MCF 10A (cell line): ENCODE measurements at regions not wholly inside any gene's neighbourhood (a gene's known extent, or its start where the extent isn't known, plus 50 kb on each side); places are given as distances from the start of the nearest gene placed in this dataset.

Source experiments
- BruUV-seq: library from RNA; stranded (reverse); fragments of 400-500 nt; replicated peaks from 2 replicates; lab custom pipeline; 2021; lab: Mats Ljungman, UMichigan
- CTCF ChIA-PET: fragments of 300-600 bp; sonication (Branson Sonifier 250); formaldehyde crosslinking; extraction: SDS; loops from one replicate; lab custom pipeline; 2021; ENCODE audit warnings: antibody characterized with exemption, inconsistent platforms; lab: Yijun Ruan, JAX
- POLR2A ChIA-PET: fragments of 300-600, 350-650 bp; sonication (Branson Sonifier 250); formaldehyde crosslinking; extraction: SDS; loops from one replicate; lab custom pipeline; 2020; ENCODE audit warnings: antibody characterized with exemption, inconsistent platforms; lab: Yijun Ruan, JAX
- DNase-seq: peaks from one replicate; pipeline ENCODE4 v3.0.0-alpha.2; 2018; ENCODE audit not compliant: unreplicated experiment
- H3K27ac Mint-ChIP-seq: one replicate; pipeline ENCODE4 v1.8.0; 2022; ENCODE audit warnings: mild to moderate bottlenecking, low read depth, mixed read lengths; ENCODE audit not compliant: unreplicated experiment
- H3K27me3 Mint-ChIP-seq: one replicate; pipeline ENCODE4 v1.8.0; 2022; ENCODE audit warnings: mixed read lengths; ENCODE audit not compliant: insufficient read depth, unreplicated experiment
- H3K36me3 Mint-ChIP-seq: one replicate; pipeline ENCODE4 v1.8.0; 2022; ENCODE audit warnings: mild to moderate bottlenecking, moderate library complexity, mixed read lengths; ENCODE audit not compliant: insufficient read depth, unreplicated experiment
- H3K4me1 Mint-ChIP-seq: one replicate; pipeline ENCODE4 v1.8.0; 2022; ENCODE audit warnings: mixed read lengths; ENCODE audit not compliant: insufficient read depth, unreplicated experiment
- H3K4me3 Mint-ChIP-seq: one replicate; pipeline ENCODE4 v1.8.0; 2022; ENCODE audit warnings: mild to moderate bottlenecking, moderate library complexity, mixed read lengths; ENCODE audit not compliant: unreplicated experiment
- H3K9me3 Mint-ChIP-seq: one replicate; pipeline ENCODE4 v1.8.0; 2022; ENCODE audit warnings: mixed read lengths; ENCODE audit not compliant: unreplicated experiment
- intact Hi-C: fragments of 100-400 bp; cut with micrococcal nuclease; formaldehyde crosslinking; loops from 2 replicates; pipeline ENCODE4 v1.14.1; 2022
- TF ChIP-seq, protein P1 (sequence below): fragments of 200-600 bp; IDR thresholded peaks from one replicate; pipeline ENCODE4 v1.8.0; 2022; ENCODE audit warnings: antibody characterized with exemption, mild to moderate bottlenecking; ENCODE audit not compliant: unreplicated experiment

DNA sequence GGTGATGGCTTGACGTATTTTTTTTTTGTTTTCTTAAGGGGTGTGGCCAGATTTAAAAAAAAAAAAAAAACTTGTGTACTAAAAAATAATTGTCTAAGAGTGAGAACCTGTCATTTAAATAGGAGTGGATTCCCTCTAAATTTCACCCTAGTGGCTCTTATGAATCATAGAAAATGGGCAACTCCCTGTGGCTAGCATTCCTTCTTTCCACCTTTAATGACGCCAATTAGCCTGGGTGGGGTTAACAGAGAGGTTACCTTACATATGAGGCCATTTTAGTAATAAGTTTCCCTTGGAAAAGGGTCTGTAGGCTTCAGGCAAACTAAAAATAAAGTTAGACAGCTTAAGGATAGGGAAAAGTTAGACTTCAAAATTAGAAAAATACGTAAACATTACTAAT lies 223.5 kb upstream of the FAM241A start:
- TF ChIP-seq, protein P1, sequence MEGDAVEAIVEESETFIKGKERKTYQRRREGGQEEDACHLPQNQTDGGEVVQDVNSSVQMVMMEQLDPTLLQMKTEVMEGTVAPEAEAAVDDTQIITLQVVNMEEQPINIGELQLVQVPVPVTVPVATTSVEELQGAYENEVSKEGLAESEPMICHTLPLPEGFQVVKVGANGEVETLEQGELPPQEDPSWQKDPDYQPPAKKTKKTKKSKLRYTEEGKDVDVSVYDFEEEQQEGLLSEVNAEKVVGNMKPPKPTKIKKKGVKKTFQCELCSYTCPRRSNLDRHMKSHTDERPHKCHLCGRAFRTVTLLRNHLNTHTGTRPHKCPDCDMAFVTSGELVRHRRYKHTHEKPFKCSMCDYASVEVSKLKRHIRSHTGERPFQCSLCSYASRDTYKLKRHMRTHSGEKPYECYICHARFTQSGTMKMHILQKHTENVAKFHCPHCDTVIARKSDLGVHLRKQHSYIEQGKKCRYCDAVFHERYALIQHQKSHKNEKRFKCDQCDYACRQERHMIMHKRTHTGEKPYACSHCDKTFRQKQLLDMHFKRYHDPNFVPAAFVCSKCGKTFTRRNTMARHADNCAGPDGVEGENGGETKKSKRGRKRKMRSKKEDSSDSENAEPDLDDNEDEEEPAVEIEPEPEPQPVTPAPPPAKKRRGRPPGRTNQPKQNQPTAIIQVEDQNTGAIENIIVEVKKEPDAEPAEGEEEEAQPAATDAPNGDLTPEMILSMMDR, result no peak
- CTCF ChIA-PET, result no interaction called here
- Mint-ChIP-seq H3K27ac (no peak overlapping the region), H3K9me3 (no peaks in the 10 kb centered on the region), H3K36me3 (no peaks in the 10 kb centered on the region), H3K4me3 (no peak overlapping the region), H3K4me1 (no peaks in the 10 kb centered on the region), H3K27me3 (peaks cover 82% of the 10 kb centered on the region)
- POLR2A ChIA-PET, result no interaction called here
- intact Hi-C loops, result no loop called here
- no peak for DNase-seq
- BruUV-seq, result no TSS peak

DNA sequence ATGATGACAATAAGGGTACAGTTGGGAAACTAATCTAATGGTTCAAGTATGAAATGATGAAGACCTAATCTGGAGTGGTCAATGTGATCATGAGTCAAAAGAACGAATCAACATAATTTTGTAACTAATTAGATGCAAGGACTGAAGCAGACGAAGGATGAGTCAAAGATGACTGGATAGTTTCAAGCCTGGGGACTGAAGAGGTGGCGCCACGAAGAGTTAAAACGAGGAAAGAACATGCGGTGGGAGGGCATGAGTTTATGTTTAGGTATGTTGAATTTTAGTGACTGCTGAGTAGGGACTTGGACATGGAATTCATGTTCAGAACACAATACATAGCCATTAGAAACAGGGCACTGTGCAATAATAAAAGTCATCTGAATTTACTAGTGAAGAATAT lies 221.5 kb upstream of the FAM241A start:
- no peak overlapping the region for H3K27ac Mint-ChIP-seq
- peaks cover 79% of the 10 kb centered on the region for H3K27me3 Mint-ChIP-seq
- H3K9me3 Mint-ChIP-seq, result no peaks in the 10 kb centered on the region
- ChIA-PET POLR2A (no interaction called here), CTCF (interaction anchor here (0.6 kb wide), 1 partner anchor 13 kb away, joined by 3 read pairs; no protein-coding TSS in a partner anchor)
- intact Hi-C loops, result no loop called here
- no TSS peak for BruUV-seq
- no peak overlapping the region for H3K4me3 Mint-ChIP-seq
- no peaks in the 10 kb centered on the region for H3K36me3 Mint-ChIP-seq
- H3K4me1 Mint-ChIP-seq, result no peaks in the 10 kb centered on the region
- TF ChIP-seq, protein P1, result no peak
- no peak for DNase-seq

DNA sequence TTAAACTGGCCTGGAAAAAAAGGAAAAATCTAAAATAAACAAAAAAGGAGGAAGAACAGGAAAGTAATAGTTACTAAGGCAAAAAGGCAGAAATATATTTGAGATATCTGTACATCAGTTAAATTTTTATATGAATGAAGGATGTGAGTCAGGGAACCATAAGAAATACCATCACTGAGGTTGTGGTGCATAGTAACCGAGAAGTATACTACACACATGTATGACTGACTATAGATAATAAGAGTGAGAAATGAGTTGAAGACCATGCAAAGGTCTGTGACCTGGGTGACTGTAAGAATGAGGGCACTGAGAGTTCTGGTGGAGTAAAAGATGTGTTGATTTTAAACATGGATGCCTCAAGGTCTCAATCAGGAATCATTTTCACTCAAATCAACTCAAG lies 220.6 kb upstream of the FAM241A start:
- H3K9me3 Mint-ChIP-seq, result no peaks in the 10 kb centered on the region
- DNase-seq, result no peak
- no peak overlapping the region for H3K4me3 Mint-ChIP-seq
- peaks cover 76% of the 10 kb centered on the region for H3K27me3 Mint-ChIP-seq
- no peak overlapping the region for H3K27ac Mint-ChIP-seq
- intact Hi-C loops, result no loop called here
- CTCF ChIA-PET, result no interaction called here
- TF ChIP-seq, protein P1, result no peak
- H3K36me3 Mint-ChIP-seq, result no peaks in the 10 kb centered on the region
- BruUV-seq, result no TSS peak
- H3K4me1 Mint-ChIP-seq, result no peaks in the 10 kb centered on the region
- POLR2A ChIA-PET, result no interaction called here

DNA sequence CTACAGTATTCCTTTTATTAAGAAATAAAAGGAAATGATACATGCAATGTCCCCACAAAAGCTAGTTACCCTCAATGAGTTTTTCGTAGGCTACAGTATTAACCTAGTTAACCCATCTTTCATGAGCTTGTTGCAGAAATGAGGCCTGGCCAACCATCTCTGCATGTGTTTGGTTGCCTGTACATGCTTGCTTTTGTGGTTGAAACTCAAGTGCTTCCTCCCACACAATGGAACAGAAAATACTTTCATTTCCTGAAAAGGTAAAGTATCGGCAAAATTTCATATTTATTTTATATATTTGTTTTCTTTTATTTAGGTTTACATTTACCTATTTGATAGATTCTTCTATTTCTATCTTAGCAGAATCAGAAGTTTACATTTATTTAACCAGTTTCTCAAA lies 214.6 kb upstream of the FAM241A start:
- no peak for DNase-seq
- ChIA-PET CTCF (interaction anchor here (0.6 to 1.0 kb wide), 3 partner anchors 14 to 1631 kb away, joined by 3 read pairs; no protein-coding TSS in a partner anchor), POLR2A (no interaction called here)
- no peak overlapping the region for H3K4me3 Mint-ChIP-seq
- intact Hi-C loops, result loop anchor here (10.0 kb wide), 1 partner anchor 796 kb away; no protein-coding TSS in a partner anchor
- H3K36me3 Mint-ChIP-seq, result no peaks in the 10 kb centered on the region
- no peak overlapping the region for H3K27ac Mint-ChIP-seq
- TF ChIP-seq, protein P1, result no peak
- H3K27me3 Mint-ChIP-seq, result peaks cover 70% of the 10 kb centered on the region
- no peaks in the 10 kb centered on the region for H3K9me3 Mint-ChIP-seq
- H3K4me1 Mint-ChIP-seq, result no peaks in the 10 kb centered on the region
- no TSS peak for BruUV-seq
